Neutrophil (primary cell): ENCODE measurements at regions not wholly inside any gene's neighbourhood (a gene's known extent, or its start where the extent isn't known, plus 50 kb on each side); places are given as distances from the start of the nearest gene placed in this dataset.

Source experiments
- H3K27ac ChIP-seq: fragments of 200-600 bp; sonication (generic); 2 replicates; pipeline ENCODE4 v1.5.1; 2016; ENCODE audit warnings: mild to moderate bottlenecking, moderate library complexity
- H3K27me3 ChIP-seq: fragments of 200-600 bp; sonication (generic); 2 replicates; pipeline ENCODE4 v1.6.0; 2016; ENCODE audit warnings: mild to moderate bottlenecking
- H3K36me3 ChIP-seq: fragments of 200-600 bp; sonication (generic); 2 replicates; pipeline ENCODE4 v1.5.1; 2017
- H3K4me1 ChIP-seq, 2 experiments: fragments of 200-600 bp in 1 of 2; sonication (generic) in 1 of 2; 1 replicate in 1 of 2; 2 replicates in 1 of 2; pipeline versions ENCODE4 v1.5.1 to v1.6.1; 2013 to 2016; ENCODE audit warnings: low read depth in 1 of 2, low read length in 1 of 2, mild to moderate bottlenecking in 1 of 2, moderate library complexity in 1 of 2; ENCODE audit not compliant: control insufficient read depth in 1 of 2, insufficient read depth in 1 of 2
- H3K4me3 ChIP-seq, 2 experiments: fragments of 200-600 bp in 1 of 2; sonication (generic) in 1 of 2; 1 replicate in 1 of 2; 2 replicates in 1 of 2; pipeline ENCODE4 v1.5.1; 2013 to 2016; ENCODE audit warnings: low read depth in 1 of 2, low read length in 1 of 2, mild to moderate bottlenecking in 1 of 2, moderate library complexity in 1 of 2
- H3K9me3 ChIP-seq: fragments of 200-600 bp; sonication (generic); 2 replicates; pipeline ENCODE4 v1.5.1; 2016
- TF ChIP-seq, protein P1 (sequence below): fragments of 200-600 bp; sonication (generic); IDR thresholded peaks from 2 replicates; pipeline ENCODE4 v1.5.1; 2016; ENCODE audit warnings: antibody characterized with exemption

DNA sequence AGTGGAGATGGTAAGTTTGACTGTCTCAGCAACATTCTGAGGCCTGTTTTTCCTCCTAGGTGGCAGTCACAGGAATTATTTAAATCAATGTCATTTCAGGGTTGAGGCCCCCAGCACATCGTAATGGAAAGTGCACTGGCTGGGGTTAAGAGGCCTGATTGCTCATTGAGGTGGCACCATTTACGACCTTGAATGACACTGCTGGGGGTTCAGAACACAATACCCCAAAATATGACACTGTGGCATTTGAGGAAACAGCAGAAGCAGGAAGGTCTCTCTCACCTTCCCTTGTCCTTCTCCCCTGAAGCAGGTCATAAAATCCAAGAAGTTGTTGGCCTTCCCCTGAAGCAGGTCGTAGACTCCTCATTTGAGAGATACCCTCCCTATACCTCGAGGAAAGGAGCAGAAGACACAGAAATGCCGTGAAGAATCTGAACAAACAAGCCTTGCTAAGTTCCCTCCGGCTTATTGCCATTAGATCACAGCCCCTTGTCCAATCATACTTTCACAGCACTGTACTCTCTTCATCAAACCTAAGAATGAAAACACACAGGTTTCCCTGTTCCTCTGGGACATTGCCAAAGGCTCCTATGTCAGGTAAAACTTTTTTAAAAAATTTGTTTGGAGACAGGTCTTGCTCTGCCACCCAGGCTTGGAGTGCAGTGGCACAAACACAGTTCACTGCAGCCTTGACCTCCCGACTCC is 71.3 kb downstream of the S1PR1 start:
- H3K27ac ChIP-seq = no peak overlapping the region
- TF ChIP-seq, protein P1, sequence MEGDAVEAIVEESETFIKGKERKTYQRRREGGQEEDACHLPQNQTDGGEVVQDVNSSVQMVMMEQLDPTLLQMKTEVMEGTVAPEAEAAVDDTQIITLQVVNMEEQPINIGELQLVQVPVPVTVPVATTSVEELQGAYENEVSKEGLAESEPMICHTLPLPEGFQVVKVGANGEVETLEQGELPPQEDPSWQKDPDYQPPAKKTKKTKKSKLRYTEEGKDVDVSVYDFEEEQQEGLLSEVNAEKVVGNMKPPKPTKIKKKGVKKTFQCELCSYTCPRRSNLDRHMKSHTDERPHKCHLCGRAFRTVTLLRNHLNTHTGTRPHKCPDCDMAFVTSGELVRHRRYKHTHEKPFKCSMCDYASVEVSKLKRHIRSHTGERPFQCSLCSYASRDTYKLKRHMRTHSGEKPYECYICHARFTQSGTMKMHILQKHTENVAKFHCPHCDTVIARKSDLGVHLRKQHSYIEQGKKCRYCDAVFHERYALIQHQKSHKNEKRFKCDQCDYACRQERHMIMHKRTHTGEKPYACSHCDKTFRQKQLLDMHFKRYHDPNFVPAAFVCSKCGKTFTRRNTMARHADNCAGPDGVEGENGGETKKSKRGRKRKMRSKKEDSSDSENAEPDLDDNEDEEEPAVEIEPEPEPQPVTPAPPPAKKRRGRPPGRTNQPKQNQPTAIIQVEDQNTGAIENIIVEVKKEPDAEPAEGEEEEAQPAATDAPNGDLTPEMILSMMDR = no peak
- no peaks in the 10 kb centered on the region for H3K9me3 ChIP-seq
- H3K36me3 ChIP-seq = no peaks in the 10 kb centered on the region
- peaks cover 9 to 11% of the 10 kb centered on the region in 2 experiments for H3K4me1 ChIP-seq
- H3K27me3 ChIP-seq = peaks cover 27% of the 10 kb centered on the region
- no peak overlapping the region for H3K4me3 ChIP-seq

DNA sequence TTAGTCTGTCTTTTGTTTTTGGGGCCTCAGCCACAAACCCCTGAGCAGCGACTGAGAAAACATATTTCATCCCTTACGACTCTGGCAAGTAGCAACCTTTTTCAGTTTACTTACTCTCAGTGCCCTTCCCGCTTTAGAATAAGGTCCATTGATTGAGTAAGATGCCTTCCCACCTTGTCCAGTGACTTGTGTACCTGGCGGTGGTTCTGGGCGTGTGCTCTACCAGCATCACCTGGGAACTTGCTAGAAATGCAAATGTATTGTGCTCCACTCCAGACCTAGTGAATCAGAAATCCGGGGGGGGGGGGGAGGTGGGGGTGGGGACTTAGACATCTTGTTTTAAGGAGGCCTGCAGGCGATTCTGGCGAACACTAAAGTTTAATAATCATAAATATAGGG is 72.1 kb downstream of the S1PR1 start:
- H3K27ac ChIP-seq = no peak overlapping the region
- no peaks in the 10 kb centered on the region for H3K9me3 ChIP-seq
- H3K4me1 ChIP-seq = peaks cover 9 to 11% of the 10 kb centered on the region in 2 experiments
- peak overlapping the region; percentile 46 to 51 for H3K4me3 ChIP-seq
- no peaks in the 10 kb centered on the region for H3K36me3 ChIP-seq
- TF ChIP-seq, protein P1 = no peak
- H3K27me3 ChIP-seq = peaks cover 27% of the 10 kb centered on the region

DNA sequence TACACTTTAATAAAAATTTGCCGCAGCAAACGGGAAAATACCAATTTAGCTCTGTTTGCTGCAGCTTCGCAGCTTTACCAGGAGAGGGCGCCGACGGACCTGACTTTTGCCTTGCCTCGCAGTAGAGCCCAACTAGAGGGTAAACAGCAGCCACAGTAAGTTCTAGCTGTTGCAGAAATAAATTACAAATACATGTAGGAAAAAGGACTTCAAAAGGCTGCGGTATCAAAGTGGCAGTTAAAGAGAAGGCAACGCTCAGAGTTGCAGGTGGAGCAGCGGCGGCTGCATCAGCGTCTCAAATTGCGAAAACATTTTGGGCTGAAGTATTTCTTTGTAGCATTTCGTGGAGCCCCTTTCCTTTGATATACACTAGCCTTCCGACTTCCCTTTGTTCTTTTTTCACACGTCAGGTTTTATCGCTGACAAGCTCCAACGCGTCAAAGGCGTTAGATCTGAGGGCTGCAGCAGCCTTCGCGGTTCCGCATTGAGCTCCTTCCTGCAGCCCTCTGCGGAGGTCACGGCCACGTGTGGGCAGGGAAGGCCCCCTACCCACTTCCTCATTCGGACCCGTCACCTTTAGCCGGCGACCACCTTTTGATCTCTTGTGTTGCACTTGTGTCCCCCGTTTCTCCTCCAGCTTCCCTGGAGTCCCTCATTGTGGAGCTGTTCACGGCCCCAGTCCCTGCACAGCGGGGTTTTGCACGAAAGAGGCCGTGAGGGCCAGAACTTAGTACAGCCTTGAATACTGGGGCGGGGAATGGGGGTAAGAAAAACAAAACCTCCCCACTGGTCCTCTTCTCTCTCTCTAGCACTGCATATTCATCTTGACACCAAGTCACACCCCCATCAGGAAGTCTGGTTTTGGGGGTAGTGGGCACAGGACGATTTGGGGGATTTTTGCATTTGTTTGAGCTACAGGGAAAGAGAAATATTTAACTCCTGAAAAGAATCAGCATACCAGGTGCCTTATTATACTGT is 72.8 kb downstream of the S1PR1 start:
- Histone ChIP-seq H3K9me3 (no peaks in the 10 kb centered on the region), H3K4me1 (peaks cover 9 to 11% of the 10 kb centered on the region in 2 experiments), H3K36me3 (no peaks in the 10 kb centered on the region), H3K4me3 (peak overlapping the region; percentile 46 to 51), H3K27me3 (peaks cover 27% of the 10 kb centered on the region), H3K27ac (no peak overlapping the region)
- TF ChIP-seq, protein P1 = peak; percentile 50

DNA sequence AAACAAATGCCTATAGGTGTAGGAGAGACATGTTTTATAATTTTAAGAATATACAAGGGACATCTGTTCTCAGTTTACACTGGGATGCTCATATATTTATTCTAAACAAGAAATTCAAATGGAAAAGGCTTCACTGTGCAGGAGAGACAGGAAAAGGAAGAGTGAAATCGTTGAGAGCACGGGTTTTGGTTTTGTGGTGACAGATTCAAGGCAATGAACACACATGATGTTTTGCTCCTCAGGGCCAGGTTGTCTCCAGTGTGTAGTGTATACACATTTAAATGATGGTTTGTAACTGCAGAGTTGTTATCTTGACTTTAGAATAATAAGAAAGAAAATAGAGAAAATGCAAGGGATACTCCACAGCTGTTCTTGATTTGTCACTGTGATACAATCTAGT is 73.7 kb downstream of the S1PR1 start:
- H3K4me1 ChIP-seq = peaks cover 9 to 11% of the 10 kb centered on the region in 2 experiments
- peaks cover 27% of the 10 kb centered on the region for H3K27me3 ChIP-seq
- no peak overlapping the region for H3K4me3 ChIP-seq
- H3K36me3 ChIP-seq = no peaks in the 10 kb centered on the region
- TF ChIP-seq, protein P1 = no peak
- no peak overlapping the region for H3K27ac ChIP-seq
- no peaks in the 10 kb centered on the region for H3K9me3 ChIP-seq

DNA sequence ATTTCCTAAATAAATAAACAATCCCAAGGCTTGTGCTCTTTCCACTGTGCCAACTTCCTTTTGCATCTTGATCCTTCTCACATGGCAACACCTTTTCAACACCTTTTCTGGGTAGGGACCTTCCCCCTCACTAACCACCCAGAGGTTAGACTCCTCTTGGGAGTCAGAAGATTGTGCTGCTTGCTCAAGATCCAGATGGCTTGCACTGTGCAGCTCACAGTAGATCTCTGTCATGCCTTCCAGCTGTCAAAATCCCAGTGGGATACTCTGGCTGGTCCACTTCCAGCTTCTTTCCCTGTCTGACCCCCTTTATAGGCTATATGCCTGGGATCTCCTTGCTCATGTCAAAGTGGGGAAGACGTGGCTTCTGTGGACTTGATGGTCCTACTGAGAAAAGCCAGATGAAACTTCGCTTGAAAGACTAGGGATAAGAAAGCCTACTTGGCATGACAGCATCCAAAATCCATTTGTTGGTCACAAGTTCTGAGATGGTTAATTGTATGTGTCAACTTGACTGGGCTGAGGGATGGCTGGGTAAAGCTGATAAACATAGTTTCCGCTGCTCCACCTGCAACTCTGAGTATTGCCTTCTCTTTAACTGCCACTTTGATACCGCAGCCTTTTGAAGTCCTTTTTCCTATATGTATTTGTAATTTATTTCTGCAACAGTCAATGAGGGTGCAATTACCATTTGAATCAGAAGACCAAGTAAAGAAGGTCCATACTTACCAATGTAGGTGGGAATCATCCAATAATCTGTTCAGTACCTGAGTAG is 74.5 kb downstream of the S1PR1 start:
- peaks cover 30% of the 10 kb centered on the region for H3K27me3 ChIP-seq
- TF ChIP-seq, protein P1 = no peak
- no peak overlapping the region for H3K27ac ChIP-seq
- H3K4me1 ChIP-seq = peaks cover 9 to 11% of the 10 kb centered on the region in 2 experiments
- no peaks in the 10 kb centered on the region for H3K9me3 ChIP-seq
- H3K4me3 ChIP-seq = no peak overlapping the region
- H3K36me3 ChIP-seq = no peaks in the 10 kb centered on the region
